DMS153 (cell line): ENCODE measurements at regions not wholly inside any gene's neighbourhood (a gene's known extent, or its start where the extent isn't known, plus 50 kb on each side); places are given as distances from the start of the nearest gene placed in this dataset.
"Not testable (repeated sequence)": the region's sequence is repeated elsewhere in the genome, so short reads cannot be mapped to it uniquely, and the experiment has no call there.

Source experiments
- DNase-seq: peaks from one replicate; lab custom pipeline; 2025; lab: John Stamatoyannopoulos, UW

GRCh38 chr12:131394752-131395151 lies 316.1 kb upstream of the SFSWAP start:
- DNase-seq: not testable (repeated sequence)

- DNase-seq: not testable (repeated sequence)
Observed at GRCh38 chr12:131395209-131395684, 315.6 kb upstream of the SFSWAP start.

GRCh38 chr12:131395971-131396573 lies 314.8 kb upstream of the SFSWAP start:
- no peak for DNase-seq

- no peak for DNase-seq
Observed at GRCh38 chr12:131397493-131398181, 313.3 kb upstream of the SFSWAP start.

- DNase-seq: no peak
Observed at GRCh38 chr12:131399000-131399399, 311.9 kb upstream of the SFSWAP start.

- not testable (repeated sequence) for DNase-seq
Observed at GRCh38 chr12:131400668-131401294, 310.1 kb upstream of the SFSWAP start.

- not testable (repeated sequence) for DNase-seq
Observed at GRCh38 chr12:131401907-131402633, 308.8 kb upstream of the SFSWAP start.

- DNase-seq: no peak
Observed at GRCh38 chr12:131402781-131403396, 308.0 kb upstream of the SFSWAP start.

- no peak for DNase-seq
Observed at GRCh38 chr12:131403676-131404075, 307.2 kb upstream of the SFSWAP start.

- no peak for DNase-seq
Observed at GRCh38 chr12:131404705-131405104, 306.2 kb upstream of the SFSWAP start.

GRCh38 chr12:131407221-131408035 lies 303.5 kb upstream of the SFSWAP start:
- no peak for DNase-seq

GRCh38 chr12:131408036-131408365 lies 302.9 kb upstream of the SFSWAP start:
- no peak for DNase-seq

GRCh38 chr12:131408484-131408883 lies 302.4 kb upstream of the SFSWAP start:
- DNase-seq: no peak

- DNase-seq: no peak
Observed at GRCh38 chr12:131409211-131409610, 301.7 kb upstream of the SFSWAP start.

GRCh38 chr12:131411827-131412226 lies 299.1 kb upstream of the SFSWAP start:
- not testable (repeated sequence) for DNase-seq

- peak; percentile 3 for DNase-seq
Observed at GRCh38 chr12:131413006-131413405, 297.9 kb upstream of the SFSWAP start.

- no peak for DNase-seq
Observed at GRCh38 chr12:131413471-131413870, 297.4 kb upstream of the SFSWAP start.

- DNase-seq: not testable (repeated sequence)
Observed at GRCh38 chr12:131414155-131414922, 296.6 kb upstream of the SFSWAP start.

GRCh38 chr12:131415781-131416180 lies 295.1 kb upstream of the SFSWAP start:
- no peak for DNase-seq

- no peak for DNase-seq
Observed at GRCh38 chr12:131418121-131418520, 292.8 kb upstream of the SFSWAP start.
